ENCODE measurements at regions not wholly inside any gene's neighbourhood (a gene's known extent, or its start where the extent isn't known, plus 50 kb on each side); places are given as distances from the start of the nearest gene placed in this dataset.

- TF ChIP-seq, protein P1, sequence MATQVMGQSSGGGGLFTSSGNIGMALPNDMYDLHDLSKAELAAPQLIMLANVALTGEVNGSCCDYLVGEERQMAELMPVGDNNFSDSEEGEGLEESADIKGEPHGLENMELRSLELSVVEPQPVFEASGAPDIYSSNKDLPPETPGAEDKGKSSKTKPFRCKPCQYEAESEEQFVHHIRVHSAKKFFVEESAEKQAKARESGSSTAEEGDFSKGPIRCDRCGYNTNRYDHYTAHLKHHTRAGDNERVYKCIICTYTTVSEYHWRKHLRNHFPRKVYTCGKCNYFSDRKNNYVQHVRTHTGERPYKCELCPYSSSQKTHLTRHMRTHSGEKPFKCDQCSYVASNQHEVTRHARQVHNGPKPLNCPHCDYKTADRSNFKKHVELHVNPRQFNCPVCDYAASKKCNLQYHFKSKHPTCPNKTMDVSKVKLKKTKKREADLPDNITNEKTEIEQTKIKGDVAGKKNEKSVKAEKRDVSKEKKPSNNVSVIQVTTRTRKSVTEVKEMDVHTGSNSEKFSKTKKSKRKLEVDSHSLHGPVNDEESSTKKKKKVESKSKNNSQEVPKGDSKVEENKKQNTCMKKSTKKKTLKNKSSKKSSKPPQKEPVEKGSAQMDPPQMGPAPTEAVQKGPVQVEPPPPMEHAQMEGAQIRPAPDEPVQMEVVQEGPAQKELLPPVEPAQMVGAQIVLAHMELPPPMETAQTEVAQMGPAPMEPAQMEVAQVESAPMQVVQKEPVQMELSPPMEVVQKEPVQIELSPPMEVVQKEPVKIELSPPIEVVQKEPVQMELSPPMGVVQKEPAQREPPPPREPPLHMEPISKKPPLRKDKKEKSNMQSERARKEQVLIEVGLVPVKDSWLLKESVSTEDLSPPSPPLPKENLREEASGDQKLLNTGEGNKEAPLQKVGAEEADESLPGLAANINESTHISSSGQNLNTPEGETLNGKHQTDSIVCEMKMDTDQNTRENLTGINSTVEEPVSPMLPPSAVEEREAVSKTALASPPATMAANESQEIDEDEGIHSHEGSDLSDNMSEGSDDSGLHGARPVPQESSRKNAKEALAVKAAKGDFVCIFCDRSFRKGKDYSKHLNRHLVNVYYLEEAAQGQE (IDR thresholded peaks at IDR 0.05; ENCODE audit: insufficient replicate concordance, low read depth): no peak
- TF ChIP-seq, protein P2, sequence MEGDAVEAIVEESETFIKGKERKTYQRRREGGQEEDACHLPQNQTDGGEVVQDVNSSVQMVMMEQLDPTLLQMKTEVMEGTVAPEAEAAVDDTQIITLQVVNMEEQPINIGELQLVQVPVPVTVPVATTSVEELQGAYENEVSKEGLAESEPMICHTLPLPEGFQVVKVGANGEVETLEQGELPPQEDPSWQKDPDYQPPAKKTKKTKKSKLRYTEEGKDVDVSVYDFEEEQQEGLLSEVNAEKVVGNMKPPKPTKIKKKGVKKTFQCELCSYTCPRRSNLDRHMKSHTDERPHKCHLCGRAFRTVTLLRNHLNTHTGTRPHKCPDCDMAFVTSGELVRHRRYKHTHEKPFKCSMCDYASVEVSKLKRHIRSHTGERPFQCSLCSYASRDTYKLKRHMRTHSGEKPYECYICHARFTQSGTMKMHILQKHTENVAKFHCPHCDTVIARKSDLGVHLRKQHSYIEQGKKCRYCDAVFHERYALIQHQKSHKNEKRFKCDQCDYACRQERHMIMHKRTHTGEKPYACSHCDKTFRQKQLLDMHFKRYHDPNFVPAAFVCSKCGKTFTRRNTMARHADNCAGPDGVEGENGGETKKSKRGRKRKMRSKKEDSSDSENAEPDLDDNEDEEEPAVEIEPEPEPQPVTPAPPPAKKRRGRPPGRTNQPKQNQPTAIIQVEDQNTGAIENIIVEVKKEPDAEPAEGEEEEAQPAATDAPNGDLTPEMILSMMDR (IDR thresholded peaks at IDR 0.05; ENCODE audit: insufficient read depth, low read length): no peak
- TF ChIP-seq GABPA (IDR thresholded peaks at IDR 0.05; ENCODE audit: low read depth) (no peak), POLR2AphosphoS5 (IDR thresholded peaks at IDR 0.05; ENCODE audit: low read depth) (no peak)
These were observed 79.8 kb upstream of the FSCB start for GRCh38 chr14:44586910-44587309.

Data from HL-60 (cell line).